B cell (primary cell): ENCODE measurements at regions not wholly inside any gene's neighbourhood (a gene's known extent, or its start where the extent isn't known, plus 50 kb on each side); places are given as distances from the start of the nearest gene placed in this dataset.

ENCODE experiments used
- ATAC-seq: fragments of 200-7000 bp; cut with Tn5 transposase; one replicate; pipeline ENCODE4 v1.10.0; 2021; ENCODE audit warnings: low read depth, mild to moderate bottlenecking, moderate number of reproducible peaks, moderate library complexity
- CTCF ChIA-PET: fragments of 350-600 bp; sonication (Branson Sonifier 250); formaldehyde crosslinking; loops from one replicate; lab custom pipeline; 2021; ENCODE audit warnings: antibody characterized with exemption, inconsistent platforms; lab: Charles Lee
- POLR2A ChIA-PET: fragments of 350-600 bp; sonication (Branson Sonifier 250); formaldehyde crosslinking; loops from one replicate; lab custom pipeline; 2021; ENCODE audit warnings: antibody characterized with exemption; lab: Charles Lee
- DNase-seq: peaks from one replicate; pipeline ENCODE4 v3.0.0; 2013
- H2AFZ ChIP-seq: 2 replicates; pipeline ENCODE4 v1.6.1; 2012; ENCODE audit warnings: mild to moderate bottlenecking, low read depth, low read length; ENCODE audit not compliant: insufficient read depth, poor library complexity, severe bottlenecking
- H3K27ac ChIP-seq, 2 donors: 1 replicate in 1 of 2; 2 replicates in 1 of 2; pipeline ENCODE4 v1.5.1; 2012 to 2013; ENCODE audit warnings: low read length in 2 of 2, mild to moderate bottlenecking in 2 of 2, moderate library complexity in 1 of 2
- H3K27me3 ChIP-seq, 4 experiments: fragments of 200-600 bp in 1 of 4; sonication (generic) in 1 of 4; replicated peaks in 1 of 4; 1 replicate in 2 of 4; 2 replicates in 2 of 4; pipeline versions ENCODE4 v1.6.1 to v1.7.0; 2013 to 2016; ENCODE audit warnings: low read length in 3 of 4, mild to moderate bottlenecking in 2 of 4, mixed read lengths in 1 of 4, moderate library complexity in 1 of 4; ENCODE audit not compliant: insufficient read depth in 4 of 4, control insufficient read depth in 3 of 4; ENCODE audit errors: control extremely low read depth in 1 of 4
- H3K36me3 ChIP-seq, 2 experiments: replicated peaks in 1 of 2; 1 replicate in 1 of 2; 2 replicates in 1 of 2; pipeline versions ENCODE4 v1.6.1 to v1.7.1; 2013; ENCODE audit warnings: low read length in 1 of 2; ENCODE audit not compliant: insufficient read depth in 2 of 2, control insufficient read depth in 1 of 2; ENCODE audit errors: control extremely low read depth in 1 of 2, extremely low read depth in 1 of 2
- H3K4me1 ChIP-seq, 2 donors: fragments of 200-600 bp in 1 of 2; sonication (generic) in 1 of 2; 1 replicate in 1 of 2; 2 replicates in 1 of 2; pipeline versions ENCODE4 v1.5.1 to v1.6.1; 2013 to 2017; ENCODE audit warnings: low read length in 2 of 2; ENCODE audit not compliant: control insufficient read depth in 2 of 2, insufficient read depth in 2 of 2
- H3K4me2 ChIP-seq: replicated peaks from 2 replicates; pipeline ENCODE3; 2012; ENCODE audit warnings: mild to moderate bottlenecking, low read depth, low read length; ENCODE audit not compliant: poor library complexity, severe bottlenecking
- H3K4me3 ChIP-seq, 5 experiments: fragments of 200-600 bp in 1 of 5; sonication (generic) in 1 of 5; 1 replicate in 3 of 5; 2 replicates in 2 of 5; pipeline versions ENCODE4 v1.5.1 to v1.7.0; 2011 to 2016; ENCODE audit warnings: low read length in 4 of 5, mild to moderate bottlenecking in 4 of 5, low read depth in 2 of 5, control low read depth in 1 of 5, moderate library complexity in 1 of 5; ENCODE audit not compliant: insufficient read depth in 1 of 5; ENCODE audit errors: control extremely low read depth in 1 of 5, extremely low read depth in 1 of 5
- H3K79me2 ChIP-seq: fragments of 200-600 bp; sonication (generic); one replicate; pipeline ENCODE4 v1.6.0; 2016; ENCODE audit warnings: low read length; ENCODE audit not compliant: control insufficient read depth, insufficient read depth
- H3K9ac ChIP-seq: fragments of 200-600 bp; sonication (generic); 2 replicates; pipeline ENCODE4 v1.6.1; 2017; ENCODE audit warnings: mild to moderate bottlenecking, low read length, moderate library complexity
- H3K9me3 ChIP-seq, 3 donors: one replicate each; pipeline versions ENCODE4 v1.6.1 to v1.7.1; 2013; ENCODE audit warnings: low read length in 2 of 3; ENCODE audit not compliant: control insufficient read depth in 2 of 3, insufficient read depth in 1 of 3; ENCODE audit errors: control extremely low read depth in 1 of 3
- H4K20me1 ChIP-seq: 2 replicates; pipeline ENCODE4 v1.6.0; 2012; ENCODE audit warnings: mild to moderate bottlenecking, low read length; ENCODE audit not compliant: insufficient read depth, control insufficient read depth, poor library complexity, severe bottlenecking
- H3K27ac Mint-ChIP-seq: one replicate; pipeline ENCODE4 v1.8.0; 2021; ENCODE audit warnings: mixed read lengths
- H3K27me3 Mint-ChIP-seq: one replicate; pipeline ENCODE4 v1.8.0; 2021; ENCODE audit warnings: mixed read lengths
- H3K4me1 Mint-ChIP-seq: one replicate; pipeline ENCODE4 v1.8.0; 2021; ENCODE audit warnings: mixed read lengths
- H3K4me3 Mint-ChIP-seq: one replicate; pipeline ENCODE4 v1.8.0; 2021; ENCODE audit warnings: mixed read lengths
- H3K9me3 Mint-ChIP-seq: one replicate; pipeline ENCODE4 v1.8.0; 2022; ENCODE audit warnings: mixed read lengths; ENCODE audit not compliant: insufficient read depth
- EZH2 ChIP-seq: IDR thresholded peaks from 2 replicates; pipeline ENCODE4 v1.6.1; 2012; ENCODE audit warnings: borderline replicate concordance, low read depth, mild to moderate bottlenecking, moderate library complexity, low read length; ENCODE audit not compliant: insufficient read depth, poor library complexity, severe bottlenecking
- WGBS: methylation state at CpG from one replicate; pipeline ENCODE4 v1.1.5; 2013; ENCODE audit warnings: missing lambda C conversion rate; ENCODE audit not compliant: insufficient coverage; 5-methylcytosine and 5-hydroxymethylcytosine counted together
- intact Hi-C: fragments of 100-400 bp; cut with micrococcal nuclease; formaldehyde crosslinking; loops from one replicate; pipeline ENCODE4 v1.10.0; 2022
- TF ChIP-seq, protein P1 (sequence below): fragments of 200-600 bp; IDR thresholded peaks from one replicate; pipeline ENCODE4 v1.8.0; 2022; ENCODE audit warnings: antibody characterized with exemption, mild to moderate bottlenecking

DNA sequence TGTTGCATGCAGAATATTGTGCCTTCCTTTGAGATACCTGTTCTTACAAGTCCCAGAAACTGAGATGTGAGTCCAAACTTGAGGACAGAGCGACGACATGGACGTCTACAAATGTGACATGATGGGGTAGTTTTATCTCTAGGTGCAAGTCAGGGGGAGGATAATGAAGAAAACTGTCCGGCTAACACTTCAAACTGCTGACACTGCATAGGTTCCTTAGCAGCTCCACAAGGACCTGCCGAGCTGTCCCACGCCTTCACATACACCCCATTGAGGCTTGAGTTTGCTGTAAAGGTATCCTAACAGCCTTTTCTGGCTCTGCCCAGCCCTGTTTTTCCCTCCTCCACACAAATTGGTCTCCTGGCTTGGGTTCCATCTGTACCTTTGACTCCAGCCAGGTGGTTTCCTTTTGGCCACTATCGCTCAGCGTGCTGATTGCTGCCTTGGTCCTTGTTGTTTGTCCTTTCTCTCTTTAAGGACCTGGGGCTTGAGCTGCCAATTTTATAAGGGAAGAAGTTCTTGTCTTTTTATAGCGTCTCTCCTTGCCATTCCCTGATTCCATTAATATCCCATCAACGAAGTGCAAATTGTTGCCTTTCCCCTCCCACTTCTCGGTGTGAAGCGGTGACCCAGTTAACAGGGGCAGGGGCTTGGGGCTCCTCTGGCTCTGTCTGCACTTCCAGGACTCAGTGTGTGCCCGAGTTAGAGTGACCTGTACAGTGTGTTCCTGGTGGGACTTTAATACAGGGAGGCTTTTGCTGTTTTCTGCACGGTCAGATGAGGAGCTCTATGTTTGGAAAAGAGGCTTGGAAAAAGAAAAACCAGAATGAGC is 100.3 kb downstream of the PCSK1 start:
- H3K79me2 ChIP-seq, result no peaks in the 10 kb centered on the region
- Mint-ChIP-seq H3K4me3 (no peak overlapping the region), H3K9me3 (no peaks in the 10 kb centered on the region), H3K4me1 (no peaks in the 10 kb centered on the region), H3K27ac (no peak overlapping the region), H3K27me3 (peaks cover 15% of the 10 kb centered on the region)
- ChIA-PET POLR2A (no interaction called here), CTCF (interaction anchor here (0.5 to 8.6 kb wide), 2 partner anchors 473 to 576 kb away, joined by 3 to 151 read pairs; no protein-coding TSS in a partner anchor)
- H3K4me3 ChIP-seq, result no peak overlapping the region
- no peak for ATAC-seq
- H3K36me3 ChIP-seq, result no peaks in the 10 kb centered on the region
- intact Hi-C loops, result no loop called here
- peaks cover 0 to 4% of the 10 kb centered on the region in 2 donors for H3K4me1 ChIP-seq
- H3K27me3 ChIP-seq, result no peaks in the 10 kb centered on the region
- no peak for DNase-seq
- no peak overlapping the region for H3K9ac ChIP-seq
- TF ChIP-seq, protein P1, sequence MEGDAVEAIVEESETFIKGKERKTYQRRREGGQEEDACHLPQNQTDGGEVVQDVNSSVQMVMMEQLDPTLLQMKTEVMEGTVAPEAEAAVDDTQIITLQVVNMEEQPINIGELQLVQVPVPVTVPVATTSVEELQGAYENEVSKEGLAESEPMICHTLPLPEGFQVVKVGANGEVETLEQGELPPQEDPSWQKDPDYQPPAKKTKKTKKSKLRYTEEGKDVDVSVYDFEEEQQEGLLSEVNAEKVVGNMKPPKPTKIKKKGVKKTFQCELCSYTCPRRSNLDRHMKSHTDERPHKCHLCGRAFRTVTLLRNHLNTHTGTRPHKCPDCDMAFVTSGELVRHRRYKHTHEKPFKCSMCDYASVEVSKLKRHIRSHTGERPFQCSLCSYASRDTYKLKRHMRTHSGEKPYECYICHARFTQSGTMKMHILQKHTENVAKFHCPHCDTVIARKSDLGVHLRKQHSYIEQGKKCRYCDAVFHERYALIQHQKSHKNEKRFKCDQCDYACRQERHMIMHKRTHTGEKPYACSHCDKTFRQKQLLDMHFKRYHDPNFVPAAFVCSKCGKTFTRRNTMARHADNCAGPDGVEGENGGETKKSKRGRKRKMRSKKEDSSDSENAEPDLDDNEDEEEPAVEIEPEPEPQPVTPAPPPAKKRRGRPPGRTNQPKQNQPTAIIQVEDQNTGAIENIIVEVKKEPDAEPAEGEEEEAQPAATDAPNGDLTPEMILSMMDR, result no peak
- TF ChIP-seq EZH2, result no peak
- no peaks in the 10 kb centered on the region for H3K9me3 ChIP-seq
- no peaks in the 10 kb centered on the region for H4K20me1 ChIP-seq
- WGBS, result 83% methylated on average over 8 of the region's 14 CpGs
- H3K4me2 ChIP-seq, result no peak overlapping the region
- no peak overlapping the region for H2AFZ ChIP-seq
- H3K27ac ChIP-seq, result no peak overlapping the region

DNA sequence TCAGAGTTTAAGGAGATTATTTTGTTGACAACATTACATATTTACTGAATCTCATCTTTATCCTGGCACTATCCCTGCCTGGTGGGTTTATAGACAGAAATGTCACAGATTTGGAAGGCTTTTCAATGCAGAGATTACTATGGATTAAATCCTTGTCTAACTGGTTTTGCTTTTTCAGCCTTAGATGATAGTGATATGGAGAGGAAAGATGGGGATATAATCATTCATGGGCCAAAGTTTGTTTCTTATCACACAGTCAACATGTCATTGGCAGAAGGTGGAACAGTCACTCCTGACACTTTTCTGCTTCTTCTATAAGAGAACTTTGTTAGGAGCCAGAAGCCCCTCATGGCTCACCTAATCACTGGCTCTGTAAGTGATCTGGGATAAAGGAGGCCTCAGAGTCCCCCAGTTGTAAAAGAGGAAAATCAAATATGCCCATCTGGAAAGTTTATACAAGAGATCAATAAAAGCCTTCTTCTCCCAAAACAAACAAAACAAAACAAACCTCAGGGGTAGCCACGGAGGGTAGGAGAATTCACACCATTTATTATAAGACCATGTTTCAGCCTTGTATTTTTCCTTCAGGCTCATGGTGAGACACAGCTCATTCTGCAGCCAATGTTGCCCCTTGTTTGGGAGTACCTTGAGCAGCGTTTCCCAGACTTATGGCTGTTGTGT is 101.2 kb downstream of the PCSK1 start:
- H3K36me3 ChIP-seq, result no peaks in the 10 kb centered on the region
- no peaks in the 10 kb centered on the region for H3K79me2 ChIP-seq
- DNase-seq (no peak), ATAC-seq (no peak)
- H4K20me1 ChIP-seq, result no peaks in the 10 kb centered on the region
- no peak overlapping the region for H3K27ac Mint-ChIP-seq
- no peak overlapping the region for H3K4me3 Mint-ChIP-seq
- no peak overlapping the region for H3K9ac ChIP-seq
- intact Hi-C loops, result no loop called here
- peaks cover 15% of the 10 kb centered on the region for H3K27me3 Mint-ChIP-seq
- no peaks in the 10 kb centered on the region for H3K27me3 ChIP-seq
- ChIA-PET POLR2A (no interaction called here), CTCF (no interaction called here)
- no peaks in the 10 kb centered on the region for H3K9me3 Mint-ChIP-seq
- H3K27ac ChIP-seq, result no peak overlapping the region
- H3K4me1 Mint-ChIP-seq, result no peaks in the 10 kb centered on the region
- H3K4me3 ChIP-seq, result no peak overlapping the region
- H3K4me2 ChIP-seq, result no peak overlapping the region
- no peaks in the 10 kb centered on the region for H3K9me3 ChIP-seq
- TF ChIP-seq, protein P1, result no peak
- TF ChIP-seq EZH2, result no peak
- H3K4me1 ChIP-seq, result peaks cover 0 to 4% of the 10 kb centered on the region in 2 donors
- WGBS, result 83% methylated on average over 1 of the region's 2 CpGs
- no peak overlapping the region for H2AFZ ChIP-seq
